Muscle of leg (tissue), 3 donors: ENCODE measurements at regions not wholly inside any gene's neighbourhood (a gene's known extent, or its start where the extent isn't known, plus 50 kb on each side); places are given as distances from the start of the nearest gene placed in this dataset.

ENCODE experiments used
- DNase-seq: peaks from one replicate; pipeline ENCODE4 v3.0.0; 2013
- H3K27ac ChIP-seq: one replicate; pipeline ENCODE4 v1.5.1; 2013; ENCODE audit warnings: mild to moderate bottlenecking, low read length, control low read depth
- H3K27me3 ChIP-seq: one replicate; pipeline ENCODE4 v1.6.1; 2013; ENCODE audit warnings: low read length; ENCODE audit not compliant: control insufficient read depth, insufficient read depth
- H3K36me3 ChIP-seq: one replicate; pipeline ENCODE4 v1.6.1; 2013; ENCODE audit warnings: low read length; ENCODE audit not compliant: control insufficient read depth, insufficient read depth
- H3K4me1 ChIP-seq: one replicate; pipeline ENCODE4 v1.6.1; 2013; ENCODE audit warnings: low read length; ENCODE audit not compliant: control insufficient read depth, insufficient read depth
- H3K4me3 ChIP-seq: one replicate; pipeline ENCODE4 v1.5.1; 2013; ENCODE audit warnings: low read length, control low read depth
- H3K9me3 ChIP-seq: replicated peaks from 2 replicates; pipeline ENCODE4 v1.6.1; 2013; ENCODE audit warnings: low read depth, low read length; ENCODE audit not compliant: control insufficient read depth
- WGBS: methylation state at CpG from one replicate; pipeline ENCODE4 v1.1.5; 2013; ENCODE audit warnings: missing lambda C conversion rate; ENCODE audit not compliant: insufficient coverage; 5-methylcytosine and 5-hydroxymethylcytosine counted together

DNA sequence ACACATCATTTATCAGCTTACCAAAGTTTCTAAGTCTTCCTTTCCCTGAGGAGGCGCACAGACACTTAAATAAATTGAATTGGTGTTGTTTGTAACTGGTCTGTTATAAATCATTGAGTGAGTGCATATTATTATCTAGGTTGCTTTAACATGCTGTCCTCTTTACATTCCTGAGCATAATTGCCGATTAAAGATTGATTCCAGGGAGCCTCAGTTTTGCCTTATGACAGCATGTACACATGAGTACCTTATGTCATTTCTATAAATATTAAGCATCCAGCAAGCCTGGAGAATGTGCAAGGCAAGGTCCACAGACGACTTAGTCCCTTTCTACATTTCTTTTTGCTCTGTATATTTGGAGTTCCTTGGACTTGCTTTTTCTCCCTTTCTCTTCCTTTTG, 177.9 kb upstream of the STEAP4 start:
- no peaks in the 10 kb centered on the region for H3K9me3 ChIP-seq
- no peak for DNase-seq
- H3K4me1 ChIP-seq = peaks cover 2% of the 10 kb centered on the region
- H3K4me3 ChIP-seq = no peak overlapping the region
- no peak overlapping the region for H3K27ac ChIP-seq
- WGBS = 33% methylated on average over 1 of the region's 3 CpGs
- H3K36me3 ChIP-seq = no peaks in the 10 kb centered on the region
- H3K27me3 ChIP-seq = no peaks in the 10 kb centered on the region

GRCh38 chr7:88480896-88481295, 174.2 kb upstream of the STEAP4 start:
- Histone ChIP-seq H3K27me3 (no peaks in the 10 kb centered on the region), H3K27ac (no peak overlapping the region), H3K4me3 (no peak overlapping the region), H3K9me3 (no peaks in the 10 kb centered on the region), H3K4me1 (peaks cover 2% of the 10 kb centered on the region), H3K36me3 (no peaks in the 10 kb centered on the region)
- DNase-seq = peak; percentile 62

- Histone ChIP-seq H3K27ac (no peak overlapping the region), H3K36me3 (no peaks in the 10 kb centered on the region), H3K9me3 (no peaks in the 10 kb centered on the region), H3K27me3 (no peaks in the 10 kb centered on the region), H3K4me1 (peaks cover 2% of the 10 kb centered on the region), H3K4me3 (no peak overlapping the region)
- WGBS = 46% methylated on average over 2 of the region's 4 CpGs
- DNase-seq = no peak
These were observed 173.6 kb upstream of the STEAP4 start for GRCh38 chr7:88480271-88480670.

- Histone ChIP-seq H3K4me3 (no peak overlapping the region), H3K27ac (no peak overlapping the region)
- peak; percentile 80 for DNase-seq
These were observed 171.3 kb upstream of the STEAP4 start for GRCh38 chr7:88477976-88478375.

GRCh38 chr7:88465600-88465999, 158.9 kb upstream of the STEAP4 start:
- Histone ChIP-seq H3K27me3 (no peaks in the 10 kb centered on the region), H3K4me1 (no peaks in the 10 kb centered on the region), H3K4me3 (no peak overlapping the region), H3K27ac (no peak overlapping the region), H3K36me3 (no peaks in the 10 kb centered on the region), H3K9me3 (no peaks in the 10 kb centered on the region)
- no peak for DNase-seq
- WGBS = 83% methylated on average over 2 of the region's 4 CpGs

More at GRCh38 chr7:88477976-88478375, 171.3 kb upstream of the STEAP4 start:
- Histone ChIP-seq H3K36me3 (no peaks in the 10 kb centered on the region), H3K27me3 (no peaks in the 10 kb centered on the region), H3K9me3 (no peaks in the 10 kb centered on the region), H3K4me1 (peaks cover 2% of the 10 kb centered on the region)

GRCh38 chr7:88462799-88463198, 156.1 kb upstream of the STEAP4 start:
- Histone ChIP-seq H3K9me3 (no peaks in the 10 kb centered on the region), H3K36me3 (no peaks in the 10 kb centered on the region), H3K27me3 (no peaks in the 10 kb centered on the region), H3K4me1 (no peaks in the 10 kb centered on the region), H3K27ac (no peak overlapping the region), H3K4me3 (no peak overlapping the region)
- DNase-seq = no peak

DNA sequence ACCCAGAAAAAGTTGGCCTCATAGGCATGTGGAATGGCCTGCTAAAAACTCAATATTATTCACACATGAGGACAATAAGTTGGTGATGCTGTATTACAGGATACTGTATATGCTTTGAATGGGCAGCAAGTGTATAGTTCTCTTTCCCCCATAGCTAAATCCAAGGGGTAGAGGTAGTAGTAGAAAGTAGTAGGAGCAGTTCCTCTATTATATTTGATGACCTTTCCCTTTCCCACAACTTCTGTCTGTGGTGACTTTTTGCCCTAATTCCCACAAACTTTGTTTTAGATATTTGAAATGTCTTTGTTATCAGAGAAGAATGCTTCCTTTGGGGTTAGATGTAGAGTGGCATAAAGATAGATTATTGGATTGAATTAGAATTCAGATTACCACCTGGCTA, 154.0 kb upstream of the STEAP4 start:
- Histone ChIP-seq H3K27ac (no peak overlapping the region), H3K9me3 (no peaks in the 10 kb centered on the region), H3K4me1 (no peaks in the 10 kb centered on the region), H3K4me3 (no peak overlapping the region), H3K36me3 (no peaks in the 10 kb centered on the region), H3K27me3 (no peaks in the 10 kb centered on the region)
- DNase-seq = no peak

GRCh38 chr7:88458946-88459345, 152.3 kb upstream of the STEAP4 start:
- Histone ChIP-seq H3K9me3 (no peaks in the 10 kb centered on the region), H3K36me3 (no peaks in the 10 kb centered on the region), H3K27me3 (no peaks in the 10 kb centered on the region), H3K4me3 (no peak overlapping the region), H3K4me1 (no peaks in the 10 kb centered on the region), H3K27ac (no peak overlapping the region)
- no peak for DNase-seq

- H3K4me1 ChIP-seq = no peaks in the 10 kb centered on the region
- no peaks in the 10 kb centered on the region for H3K9me3 ChIP-seq
- DNase-seq = no peak
- no peak overlapping the region for H3K27ac ChIP-seq
- H3K4me3 ChIP-seq = no peak overlapping the region
- no peaks in the 10 kb centered on the region for H3K36me3 ChIP-seq
- no peaks in the 10 kb centered on the region for H3K27me3 ChIP-seq
These were observed 151.6 kb upstream of the STEAP4 start for GRCh38 chr7:88458279-88458678.

GRCh38 chr7:88457320-88457719, 150.6 kb upstream of the STEAP4 start:
- Histone ChIP-seq H3K4me3 (no peak overlapping the region), H3K9me3 (no peaks in the 10 kb centered on the region), H3K27me3 (no peaks in the 10 kb centered on the region), H3K4me1 (no peaks in the 10 kb centered on the region), H3K27ac (no peak overlapping the region), H3K36me3 (no peaks in the 10 kb centered on the region)
- no peak for DNase-seq
- no CpG with 5 or more reads among the region's 1 CpG for WGBS

- WGBS = no CpG with 5 or more reads among the region's 1 CpG
- Histone ChIP-seq H3K9me3 (no peaks in the 10 kb centered on the region), H3K4me1 (no peaks in the 10 kb centered on the region), H3K27me3 (no peaks in the 10 kb centered on the region), H3K27ac (no peak overlapping the region), H3K36me3 (no peaks in the 10 kb centered on the region), H3K4me3 (no peak overlapping the region)
- no peak for DNase-seq
These were observed 149.8 kb upstream of the STEAP4 start for GRCh38 chr7:88456490-88456889.
